Keratinocyte (primary cell): ENCODE measurements at regions not wholly inside any gene's neighbourhood (a gene's known extent, or its start where the extent isn't known, plus 50 kb on each side); places are given as distances from the start of the nearest gene placed in this dataset.

ENCODE experiments used
- EZH2 ChIP-seq: IDR thresholded peaks from one replicate; pipeline ENCODE4 v1.6.1; 2012; ENCODE audit warnings: inconsistent platforms, mild to moderate bottlenecking, low read length, moderate library complexity
- TF ChIP-seq, protein P1 (sequence below), 3 experiments: IDR thresholded peaks in 1 of 3; conservative IDR thresholded peaks in 1 of 3; optimal IDR thresholded peaks in 1 of 3; 2 replicates in 2 of 3; 3 replicates in 1 of 3; pipeline versions ENCODE3 to v1.5.1; 2011; ENCODE audit warnings: low read length in 3 of 3, mild to moderate bottlenecking in 3 of 3, moderate library complexity in 2 of 3, control low read depth in 1 of 3, inconsistent platforms in 1 of 3; ENCODE audit not compliant: insufficient read depth in 2 of 3; ENCODE audit errors: extremely low read depth in 1 of 3

DNA sequence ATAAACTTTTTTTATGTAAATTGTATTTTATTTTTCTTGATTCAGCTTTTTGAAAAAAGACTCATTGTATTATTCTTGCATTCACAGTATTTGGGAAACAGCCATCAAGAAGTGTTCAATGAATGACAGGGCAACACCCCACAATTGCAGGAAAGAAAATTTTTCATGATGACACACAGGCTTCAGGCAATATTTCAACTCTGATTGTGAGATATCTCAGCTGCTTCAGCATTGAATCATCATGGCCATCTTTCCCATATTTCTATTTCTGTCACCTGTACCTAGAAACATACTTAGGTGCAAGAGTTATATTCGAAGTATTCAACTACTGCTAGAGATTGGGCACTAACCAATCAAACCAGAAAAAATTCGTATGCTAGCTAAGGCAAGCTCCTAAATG is 446.0 kb downstream of the ISL1 start:
- TF ChIP-seq, protein P1, sequence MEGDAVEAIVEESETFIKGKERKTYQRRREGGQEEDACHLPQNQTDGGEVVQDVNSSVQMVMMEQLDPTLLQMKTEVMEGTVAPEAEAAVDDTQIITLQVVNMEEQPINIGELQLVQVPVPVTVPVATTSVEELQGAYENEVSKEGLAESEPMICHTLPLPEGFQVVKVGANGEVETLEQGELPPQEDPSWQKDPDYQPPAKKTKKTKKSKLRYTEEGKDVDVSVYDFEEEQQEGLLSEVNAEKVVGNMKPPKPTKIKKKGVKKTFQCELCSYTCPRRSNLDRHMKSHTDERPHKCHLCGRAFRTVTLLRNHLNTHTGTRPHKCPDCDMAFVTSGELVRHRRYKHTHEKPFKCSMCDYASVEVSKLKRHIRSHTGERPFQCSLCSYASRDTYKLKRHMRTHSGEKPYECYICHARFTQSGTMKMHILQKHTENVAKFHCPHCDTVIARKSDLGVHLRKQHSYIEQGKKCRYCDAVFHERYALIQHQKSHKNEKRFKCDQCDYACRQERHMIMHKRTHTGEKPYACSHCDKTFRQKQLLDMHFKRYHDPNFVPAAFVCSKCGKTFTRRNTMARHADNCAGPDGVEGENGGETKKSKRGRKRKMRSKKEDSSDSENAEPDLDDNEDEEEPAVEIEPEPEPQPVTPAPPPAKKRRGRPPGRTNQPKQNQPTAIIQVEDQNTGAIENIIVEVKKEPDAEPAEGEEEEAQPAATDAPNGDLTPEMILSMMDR (optimal IDR thresholded peaks at IDR 0.05 in 1 of 3, IDR thresholded peaks at IDR 0.05 in 1 of 3, conservative IDR thresholded peaks at IDR 0.05 in 1 of 3; ENCODE audit: extremely low read depth in 1 of 3, insufficient read depth in 2 of 3, low read length in 3 of 3) = no peak
- TF ChIP-seq EZH2 = no peak
